Breast epithelium (tissue), 4 donors: ENCODE measurements at regions not wholly inside any gene's neighbourhood (a gene's known extent, or its start where the extent isn't known, plus 50 kb on each side); places are given as distances from the start of the nearest gene placed in this dataset.

Experiments
- DNase-seq, 2 donors: peaks; one replicate each; pipeline ENCODE4 v3.0.0-alpha.2; 2019; ENCODE audit warnings: low spot score in 2 of 2
- H3K27ac ChIP-seq, 2 donors: fragments of 200-600 bp; sonication (generic) in 1 of 2; one replicate each; pipeline ENCODE4 v1.5.1; 2016 to 2019; ENCODE audit warnings: mild to moderate bottlenecking in 1 of 2
- H3K27me3 ChIP-seq, 2 donors: fragments of 200-600 bp; sonication (generic) in 1 of 2; one replicate each; pipeline versions ENCODE4 v1.5.1 to v1.6.0; 2017 to 2019; ENCODE audit warnings: control low read depth in 1 of 2, mild to moderate bottlenecking in 1 of 2
- H3K36me3 ChIP-seq: fragments of 200-600 bp; one replicate; pipeline ENCODE4 v1.5.1; 2019
- H3K4me1 ChIP-seq, 2 donors: fragments of 200-600 bp; sonication (generic); one replicate each; pipeline ENCODE4 v1.5.1; 2016 to 2019; ENCODE audit warnings: control low read depth in 1 of 2
- H3K4me3 ChIP-seq, 3 donors: fragments of 200-600 bp; sonication (generic); 1 replicate in 2 of 3; 2 replicates in 1 of 3; pipeline ENCODE4 v1.5.1; 2016 to 2019; ENCODE audit warnings: mild to moderate bottlenecking in 3 of 3, moderate library complexity in 2 of 3
- H3K9me3 ChIP-seq, 2 donors: fragments of 200-600 bp; sonication (generic) in 1 of 2; one replicate each; pipeline ENCODE4 v1.5.1; 2016 to 2019; ENCODE audit warnings: control low read depth in 1 of 2
- POLR2A ChIP-seq: fragments of 450-650 bp; IDR thresholded peaks from one replicate; pipeline ENCODE4 v1.6.1; 2016; ENCODE audit warnings: antibody characterized with exemption, mild to moderate bottlenecking, moderate library complexity
- POLR2AphosphoS5 ChIP-seq, 3 donors: sonication (generic); formaldehyde crosslinking; IDR thresholded peaks; one replicate each; pipeline ENCODE4 v1.6.1; 2017; ENCODE audit warnings: antibody characterized with exemption in 3 of 3
- intact Hi-C: fragments of 100-400 bp; cut with DNase I; formaldehyde crosslinking; loops from one replicate; pipeline ENCODE4 v1.15.1; 2023; ENCODE audit warnings: low total_unique reads
- TF ChIP-seq, protein P1 (sequence below), 3 donors: fragments of 450-650 bp; IDR thresholded peaks; one replicate each; pipeline ENCODE4 v1.5.1; 2016 to 2017; ENCODE audit warnings: antibody characterized with exemption in 3 of 3, mild to moderate bottlenecking in 3 of 3, moderate library complexity in 3 of 3

DNA sequence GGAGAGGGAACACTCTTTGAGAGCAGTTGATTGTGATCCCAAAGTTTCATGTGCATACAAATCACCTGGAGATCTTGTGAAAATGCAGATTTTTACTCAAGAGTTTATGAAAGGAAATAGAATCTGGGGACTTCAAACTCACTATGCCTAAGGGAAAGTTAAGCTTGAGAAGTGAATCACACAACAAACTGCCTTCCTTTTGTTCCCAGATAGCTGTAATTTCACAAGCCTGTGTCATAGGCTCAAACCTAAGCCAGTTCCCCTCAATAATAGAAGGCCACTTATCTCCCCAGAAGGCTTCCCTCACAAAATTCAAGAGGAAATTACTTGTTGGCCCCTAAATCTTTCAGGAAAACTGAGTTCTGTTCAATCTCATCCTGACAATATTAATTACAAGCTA lies 132.8 kb upstream of the MAGEB16 start:
- intact Hi-C loops, result no loop called here
- Histone ChIP-seq H3K36me3 (no peaks in the 10 kb centered on the region), H3K4me1 (no peaks in the 10 kb centered on the region), H3K27ac (no peak overlapping the region), H3K27me3 (peaks cover 0 to 8% of the 10 kb centered on the region in 2 donors), H3K4me3 (no peak overlapping the region), H3K9me3 (no peaks in the 10 kb centered on the region)
- DNase-seq, result no peak
- TF ChIP-seq, protein P1, sequence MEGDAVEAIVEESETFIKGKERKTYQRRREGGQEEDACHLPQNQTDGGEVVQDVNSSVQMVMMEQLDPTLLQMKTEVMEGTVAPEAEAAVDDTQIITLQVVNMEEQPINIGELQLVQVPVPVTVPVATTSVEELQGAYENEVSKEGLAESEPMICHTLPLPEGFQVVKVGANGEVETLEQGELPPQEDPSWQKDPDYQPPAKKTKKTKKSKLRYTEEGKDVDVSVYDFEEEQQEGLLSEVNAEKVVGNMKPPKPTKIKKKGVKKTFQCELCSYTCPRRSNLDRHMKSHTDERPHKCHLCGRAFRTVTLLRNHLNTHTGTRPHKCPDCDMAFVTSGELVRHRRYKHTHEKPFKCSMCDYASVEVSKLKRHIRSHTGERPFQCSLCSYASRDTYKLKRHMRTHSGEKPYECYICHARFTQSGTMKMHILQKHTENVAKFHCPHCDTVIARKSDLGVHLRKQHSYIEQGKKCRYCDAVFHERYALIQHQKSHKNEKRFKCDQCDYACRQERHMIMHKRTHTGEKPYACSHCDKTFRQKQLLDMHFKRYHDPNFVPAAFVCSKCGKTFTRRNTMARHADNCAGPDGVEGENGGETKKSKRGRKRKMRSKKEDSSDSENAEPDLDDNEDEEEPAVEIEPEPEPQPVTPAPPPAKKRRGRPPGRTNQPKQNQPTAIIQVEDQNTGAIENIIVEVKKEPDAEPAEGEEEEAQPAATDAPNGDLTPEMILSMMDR (IDR thresholded peaks at IDR 0.05), result no peak
- TF ChIP-seq POLR2AphosphoS5 (IDR thresholded peaks at IDR 0.05) (no peak), POLR2A (no peak)

DNA sequence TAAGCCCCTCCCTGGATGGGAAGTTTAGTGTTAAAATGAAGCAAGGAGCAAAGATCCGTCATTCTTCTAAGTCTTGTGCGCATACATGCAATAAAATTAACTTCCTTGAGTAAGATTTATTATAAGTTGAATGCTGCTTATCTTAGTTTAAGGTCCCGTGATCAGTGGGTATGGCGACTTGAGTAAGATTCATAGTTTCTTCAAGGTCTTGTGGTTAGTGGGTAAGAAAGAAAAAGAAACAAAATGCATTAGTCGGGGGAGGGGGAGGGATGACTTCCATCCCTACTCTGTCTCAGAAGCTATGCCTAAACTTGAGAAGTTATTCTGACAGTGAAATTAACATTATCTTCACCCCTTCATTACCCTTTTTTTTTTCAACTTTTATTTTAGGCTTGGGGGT lies 127.3 kb upstream of the MAGEB16 start:
- intact Hi-C loops, result loop anchor here (5.0 kb wide), 2 partner anchors 154 to 1809 kb away; no protein-coding TSS in a partner anchor
- H3K27ac ChIP-seq, result no peak overlapping the region
- TF ChIP-seq POLR2AphosphoS5 (IDR thresholded peaks at IDR 0.05) (no peak), POLR2A (no peak)
- TF ChIP-seq, protein P1 (IDR thresholded peaks at IDR 0.05), result no peak

DNA sequence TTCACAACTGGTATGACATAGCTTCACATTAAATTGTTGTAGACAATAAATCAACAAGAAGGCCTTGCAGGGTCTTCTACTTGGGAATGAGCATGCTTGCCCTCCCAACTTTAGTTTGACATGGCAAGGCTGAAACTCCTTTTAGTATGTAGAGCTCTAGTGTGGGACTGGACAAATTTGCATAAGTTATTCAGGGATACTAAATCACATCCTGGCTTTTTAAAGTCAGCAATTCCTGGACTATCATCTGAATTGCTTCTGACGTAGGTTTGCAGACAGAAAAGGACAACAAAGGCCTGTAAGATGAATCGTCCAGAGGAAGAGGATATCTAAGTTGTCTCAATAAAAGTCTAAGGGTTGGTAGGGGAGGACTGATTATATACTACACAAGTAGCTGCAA lies 123.0 kb upstream of the MAGEB16 start:
- intact Hi-C loops, result no loop called here

More for the DNA sequence above, 127.3 kb upstream of the MAGEB16 start:
- DNase-seq, result no peak
- peaks cover 0 to 6% of the 10 kb centered on the region in 2 donors for H3K27me3 ChIP-seq
- no peak overlapping the region for H3K4me3 ChIP-seq
- H3K4me1 ChIP-seq, result no peaks in the 10 kb centered on the region
- no peaks in the 10 kb centered on the region for H3K9me3 ChIP-seq
- no peaks in the 10 kb centered on the region for H3K36me3 ChIP-seq

DNA sequence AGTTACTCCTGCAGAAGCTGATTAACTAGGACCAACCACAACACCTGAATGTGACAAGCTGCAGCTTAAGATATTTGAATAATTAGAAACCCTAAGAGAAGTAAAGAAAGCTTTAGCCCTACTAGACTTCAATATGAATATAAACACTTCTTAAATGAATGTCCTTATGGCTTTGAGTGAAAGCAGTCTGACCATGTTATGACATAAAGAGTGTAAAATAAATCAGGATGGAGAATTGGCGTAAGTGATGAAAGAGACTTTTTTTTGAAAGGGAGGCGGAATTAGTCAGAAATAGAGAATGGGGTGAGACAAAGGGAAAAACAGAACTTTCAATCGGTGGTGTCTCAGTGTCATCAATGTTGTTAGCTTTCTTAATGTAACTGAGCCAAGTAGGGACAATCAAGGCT lies 117.2 kb upstream of the MAGEB16 start:
- intact Hi-C loops, result no loop called here
- H3K27me3 ChIP-seq, result no peaks in the 10 kb centered on the region
- H3K4me1 ChIP-seq, result no peaks in the 10 kb centered on the region
- DNase-seq, result no peak
- TF ChIP-seq, protein P1 (IDR thresholded peaks at IDR 0.05), result no peak
- TF ChIP-seq POLR2A (no peak), POLR2AphosphoS5 (IDR thresholded peaks at IDR 0.05) (no peak)
- no peak overlapping the region for H3K27ac ChIP-seq
- no peaks in the 10 kb centered on the region for H3K36me3 ChIP-seq
- H3K4me3 ChIP-seq, result no peak overlapping the region
- no peaks in the 10 kb centered on the region for H3K9me3 ChIP-seq

More for the DNA sequence above, 123.0 kb upstream of the MAGEB16 start:
- H3K9me3 ChIP-seq, result no peaks in the 10 kb centered on the region
- H3K36me3 ChIP-seq, result no peaks in the 10 kb centered on the region
- H3K27me3 ChIP-seq, result peaks cover 0 to 6% of the 10 kb centered on the region in 2 donors
- no peaks in the 10 kb centered on the region for H3K4me1 ChIP-seq
- DNase-seq, result no peak
- H3K27ac ChIP-seq, result no peak overlapping the region
- H3K4me3 ChIP-seq, result no peak overlapping the region
- TF ChIP-seq POLR2AphosphoS5 (IDR thresholded peaks at IDR 0.05) (no peak), POLR2A (no peak)
- TF ChIP-seq, protein P1 (IDR thresholded peaks at IDR 0.05), result no peak

DNA sequence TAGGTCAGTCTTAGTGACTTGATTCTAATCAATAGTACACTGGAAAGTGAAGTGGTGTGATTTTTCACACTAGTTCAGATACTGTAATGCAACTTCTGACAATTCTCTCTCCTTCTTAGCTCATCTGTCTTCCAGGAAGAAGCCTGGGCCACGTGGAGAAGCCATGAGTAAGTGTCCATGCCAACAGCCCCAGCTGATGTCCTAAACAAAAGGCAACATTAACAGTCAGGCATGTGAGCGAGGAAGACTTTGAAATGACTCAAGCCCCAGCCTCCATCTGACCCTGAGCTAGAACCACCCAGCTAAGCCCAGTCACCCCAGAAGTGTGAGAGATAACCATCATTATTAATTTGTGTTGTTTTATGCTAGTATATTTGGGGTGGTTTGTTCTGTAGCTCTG lies 115.7 kb upstream of the MAGEB16 start:
- Histone ChIP-seq H3K27ac (no peak overlapping the region), H3K27me3 (no peaks in the 10 kb centered on the region), H3K4me3 (no peak overlapping the region), H3K9me3 (no peaks in the 10 kb centered on the region), H3K4me1 (no peaks in the 10 kb centered on the region), H3K36me3 (no peaks in the 10 kb centered on the region)
- DNase-seq, result no peak
- intact Hi-C loops, result no loop called here
- TF ChIP-seq, protein P1 (IDR thresholded peaks at IDR 0.05), result no peak
- TF ChIP-seq POLR2A (no peak), POLR2AphosphoS5 (IDR thresholded peaks at IDR 0.05) (no peak)
